ENCODE measurements at regions not wholly inside any gene's neighbourhood (a gene's known extent, or its start where the extent isn't known, plus 50 kb on each side); places are given as distances from the start of the nearest gene placed in this dataset.

GRCh38 chr5:90307782-90308181, 101.8 kb downstream of the CETN3 start:
- TF ChIP-seq, protein P1, sequence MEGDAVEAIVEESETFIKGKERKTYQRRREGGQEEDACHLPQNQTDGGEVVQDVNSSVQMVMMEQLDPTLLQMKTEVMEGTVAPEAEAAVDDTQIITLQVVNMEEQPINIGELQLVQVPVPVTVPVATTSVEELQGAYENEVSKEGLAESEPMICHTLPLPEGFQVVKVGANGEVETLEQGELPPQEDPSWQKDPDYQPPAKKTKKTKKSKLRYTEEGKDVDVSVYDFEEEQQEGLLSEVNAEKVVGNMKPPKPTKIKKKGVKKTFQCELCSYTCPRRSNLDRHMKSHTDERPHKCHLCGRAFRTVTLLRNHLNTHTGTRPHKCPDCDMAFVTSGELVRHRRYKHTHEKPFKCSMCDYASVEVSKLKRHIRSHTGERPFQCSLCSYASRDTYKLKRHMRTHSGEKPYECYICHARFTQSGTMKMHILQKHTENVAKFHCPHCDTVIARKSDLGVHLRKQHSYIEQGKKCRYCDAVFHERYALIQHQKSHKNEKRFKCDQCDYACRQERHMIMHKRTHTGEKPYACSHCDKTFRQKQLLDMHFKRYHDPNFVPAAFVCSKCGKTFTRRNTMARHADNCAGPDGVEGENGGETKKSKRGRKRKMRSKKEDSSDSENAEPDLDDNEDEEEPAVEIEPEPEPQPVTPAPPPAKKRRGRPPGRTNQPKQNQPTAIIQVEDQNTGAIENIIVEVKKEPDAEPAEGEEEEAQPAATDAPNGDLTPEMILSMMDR (IDR thresholded peaks at IDR 0.05): no peak
- TF ChIP-seq POLR2AphosphoS5 (IDR thresholded peaks at IDR 0.05) (no peak), POLR2A (IDR thresholded peaks at IDR 0.05) (no peak)
